ENCODE measurements at regions not wholly inside any gene's neighbourhood (a gene's known extent, or its start where the extent isn't known, plus 50 kb on each side); places are given as distances from the start of the nearest gene placed in this dataset.

DNA sequence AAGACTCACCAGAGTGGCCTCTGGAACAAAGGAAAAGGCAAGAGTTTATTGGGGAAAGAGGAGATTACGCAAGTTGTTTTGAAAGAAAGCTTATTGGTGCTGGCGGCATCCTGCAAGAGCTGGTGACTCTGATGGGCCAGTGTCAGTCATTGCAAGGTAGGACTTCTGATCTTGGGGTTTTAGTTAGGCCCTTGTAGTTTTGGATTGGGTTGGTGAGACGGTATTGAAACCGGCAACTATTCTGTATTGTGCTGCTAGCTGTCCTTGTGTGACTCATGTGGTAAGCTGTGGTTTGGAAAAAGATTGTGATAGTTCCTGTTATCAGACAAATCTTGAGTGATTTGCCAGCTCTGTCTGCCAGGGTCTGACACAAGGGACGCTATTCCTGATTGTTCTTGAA is 159.1 kb upstream of the PIEZO2 start:
- ATAC-seq (ENCODE audit: low FRiP score): no peak
- TF ChIP-seq, protein P1, sequence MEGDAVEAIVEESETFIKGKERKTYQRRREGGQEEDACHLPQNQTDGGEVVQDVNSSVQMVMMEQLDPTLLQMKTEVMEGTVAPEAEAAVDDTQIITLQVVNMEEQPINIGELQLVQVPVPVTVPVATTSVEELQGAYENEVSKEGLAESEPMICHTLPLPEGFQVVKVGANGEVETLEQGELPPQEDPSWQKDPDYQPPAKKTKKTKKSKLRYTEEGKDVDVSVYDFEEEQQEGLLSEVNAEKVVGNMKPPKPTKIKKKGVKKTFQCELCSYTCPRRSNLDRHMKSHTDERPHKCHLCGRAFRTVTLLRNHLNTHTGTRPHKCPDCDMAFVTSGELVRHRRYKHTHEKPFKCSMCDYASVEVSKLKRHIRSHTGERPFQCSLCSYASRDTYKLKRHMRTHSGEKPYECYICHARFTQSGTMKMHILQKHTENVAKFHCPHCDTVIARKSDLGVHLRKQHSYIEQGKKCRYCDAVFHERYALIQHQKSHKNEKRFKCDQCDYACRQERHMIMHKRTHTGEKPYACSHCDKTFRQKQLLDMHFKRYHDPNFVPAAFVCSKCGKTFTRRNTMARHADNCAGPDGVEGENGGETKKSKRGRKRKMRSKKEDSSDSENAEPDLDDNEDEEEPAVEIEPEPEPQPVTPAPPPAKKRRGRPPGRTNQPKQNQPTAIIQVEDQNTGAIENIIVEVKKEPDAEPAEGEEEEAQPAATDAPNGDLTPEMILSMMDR (IDR thresholded peaks at IDR 0.05): no peak
- no peak for DNase-seq (ENCODE audit: low spot score)

DNA sequence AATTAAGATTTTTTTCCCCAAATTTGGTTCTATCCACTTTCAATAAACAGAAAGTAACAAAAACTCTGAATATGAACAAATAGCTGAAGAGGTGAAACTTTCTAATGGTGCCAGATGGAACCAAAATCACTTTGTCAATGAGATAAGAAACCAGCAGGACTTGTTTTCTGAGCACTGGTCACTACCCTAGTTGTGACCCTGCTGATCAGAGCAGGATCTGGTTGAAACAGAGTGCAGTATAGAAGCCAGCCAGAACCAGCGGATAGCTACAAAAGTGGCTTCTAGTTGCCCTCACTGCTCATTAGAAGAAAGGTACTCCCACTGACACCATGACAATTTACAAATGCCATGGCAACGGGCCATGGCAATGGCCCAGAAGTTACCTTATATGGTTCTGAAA is 158.3 kb upstream of the PIEZO2 start:
- no peak for ATAC-seq (ENCODE audit: low FRiP score)
- no peak for DNase-seq (ENCODE audit: low spot score)
- TF ChIP-seq, protein P1 (IDR thresholded peaks at IDR 0.05): no peak

DNA sequence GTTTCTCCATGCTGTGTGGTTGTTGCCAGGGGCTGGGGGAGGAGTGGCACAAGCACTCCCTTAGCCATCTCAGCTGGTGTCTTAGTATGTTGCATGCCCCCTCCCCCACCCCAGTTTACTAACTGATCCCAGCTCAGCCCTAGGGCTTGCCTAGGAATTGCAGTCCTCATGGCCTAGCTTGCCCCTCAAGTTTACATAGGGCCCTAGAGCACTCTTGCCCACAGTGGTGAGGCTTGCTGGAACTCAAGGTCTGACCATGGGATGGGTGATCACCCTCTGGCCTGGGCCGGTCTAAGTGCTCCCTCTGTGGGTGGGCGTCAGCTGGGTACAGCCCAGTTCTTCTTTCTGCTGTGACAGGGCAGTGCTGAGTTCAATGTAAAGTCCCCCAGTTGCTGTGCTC is 156.1 kb upstream of the PIEZO2 start:
- ATAC-seq (ENCODE audit: low FRiP score): no peak
- TF ChIP-seq, protein P1 (IDR thresholded peaks at IDR 0.05): no peak
- DNase-seq (ENCODE audit: low spot score): no peak

DNA sequence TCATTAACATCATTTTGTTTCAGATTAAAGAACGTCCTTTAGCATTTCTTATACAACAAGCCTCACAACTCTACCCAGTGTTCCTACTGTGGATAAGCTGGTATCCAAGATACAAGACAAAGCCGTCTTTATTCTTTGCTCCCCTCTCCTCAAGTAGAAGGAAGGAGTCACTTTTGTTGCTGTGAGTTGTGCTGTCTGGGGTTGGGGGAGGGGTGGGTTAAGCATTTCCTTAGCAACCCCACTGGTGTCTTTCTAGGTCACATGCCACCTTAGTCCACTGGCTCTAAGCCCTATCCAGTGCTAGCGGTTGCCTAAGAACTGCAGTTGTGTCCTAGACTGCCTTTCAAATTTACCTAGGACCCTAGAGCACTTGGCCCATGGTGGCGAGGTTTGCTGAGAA is 155.6 kb upstream of the PIEZO2 start:
- TF ChIP-seq, protein P1 (IDR thresholded peaks at IDR 0.05): no peak
- no peak for ATAC-seq (ENCODE audit: low FRiP score)
- no peak for DNase-seq (ENCODE audit: low spot score)

DNA sequence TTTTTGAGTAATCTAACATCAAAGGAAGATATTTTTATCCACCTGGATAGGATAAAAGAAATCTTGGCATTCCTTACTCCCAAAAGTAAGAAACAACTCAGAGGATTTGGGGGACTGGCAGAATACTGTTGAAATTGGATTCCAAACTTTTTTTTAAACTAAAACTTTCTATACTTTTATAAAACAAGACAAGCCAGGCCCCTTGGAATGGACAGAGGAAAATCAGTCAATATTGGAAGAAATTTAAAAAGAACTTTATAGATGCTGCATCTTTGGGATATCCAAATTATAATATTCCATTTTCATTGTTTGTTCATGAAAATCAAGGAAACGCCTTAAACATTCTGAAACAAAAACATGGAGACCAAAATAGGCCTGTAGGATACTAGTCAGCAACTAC is 147.6 kb upstream of the PIEZO2 start:
- TF ChIP-seq, protein P1 (IDR thresholded peaks at IDR 0.05): no peak

DNA sequence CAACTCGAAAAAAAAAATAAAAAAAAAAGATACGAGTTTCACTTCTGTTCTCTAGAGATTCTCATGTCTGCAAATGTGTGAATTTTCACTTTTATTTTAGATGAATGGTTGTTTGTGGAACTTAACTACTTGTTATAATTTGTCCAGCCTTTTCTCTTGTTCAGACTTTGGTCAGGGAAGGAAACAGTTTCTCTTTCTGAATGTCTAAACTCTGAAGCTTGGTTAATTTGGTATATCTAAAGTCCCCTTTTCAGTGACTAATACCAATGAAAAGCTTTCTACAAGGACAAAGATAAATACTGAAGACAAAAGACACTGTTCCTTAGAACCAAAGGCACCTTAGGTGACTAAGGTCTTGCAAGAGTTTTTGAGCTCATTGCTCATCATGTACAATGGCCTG is 144.4 kb upstream of the PIEZO2 start:
- DNase-seq (ENCODE audit: low spot score): no peak
- TF ChIP-seq, protein P1 (IDR thresholded peaks at IDR 0.05): no peak
- ATAC-seq (ENCODE audit: low FRiP score): no peak

More for the DNA sequence above, 147.6 kb upstream of the PIEZO2 start:
- no peak for ATAC-seq (ENCODE audit: low FRiP score)
- DNase-seq (ENCODE audit: low spot score): no peak

DNA sequence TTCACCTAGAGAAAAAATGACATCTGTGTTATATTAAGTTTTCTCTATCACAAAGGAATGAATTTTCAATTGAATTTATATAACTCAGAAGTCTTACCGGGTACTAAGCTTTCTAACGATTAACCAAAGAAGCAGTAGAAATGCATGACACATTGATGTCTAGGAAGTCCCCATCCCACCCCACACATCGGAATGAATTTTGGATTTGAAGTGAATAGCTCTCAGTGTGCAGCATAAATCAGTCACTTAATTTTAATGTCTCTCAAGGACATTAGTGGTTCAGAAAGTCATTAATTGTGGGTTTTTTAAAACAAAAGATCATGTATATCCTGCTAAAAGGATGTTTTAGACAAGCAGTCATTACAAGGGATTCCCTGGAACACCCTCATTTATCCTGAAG is 141.4 kb upstream of the PIEZO2 start:
- TF ChIP-seq, protein P1 (IDR thresholded peaks at IDR 0.05): no peak
- DNase-seq (ENCODE audit: low spot score) (no peak), ATAC-seq (ENCODE audit: low FRiP score) (no peak)

Measured in omental fat pad (tissue), 3 donors.